Neural progenitor cell (in vitro differentiated cells): ENCODE measurements at regions not wholly inside any gene's neighbourhood (a gene's known extent, or its start where the extent isn't known, plus 50 kb on each side); places are given as distances from the start of the nearest gene placed in this dataset.

Experiments
- EZH2phosphoT487 ChIP-seq: fragments of 200-600 bp; sonication (generic); IDR thresholded peaks from 2 replicates; pipeline ENCODE4 v1.6.1; 2017; ENCODE audit warnings: antibody characterized with exemption
- TF ChIP-seq, protein P1 (sequence below): fragments of 200-600 bp; sonication (generic); IDR thresholded peaks from 2 replicates; pipeline ENCODE4 v1.5.1; 2017; ENCODE audit warnings: antibody characterized with exemption, mild to moderate bottlenecking

DNA sequence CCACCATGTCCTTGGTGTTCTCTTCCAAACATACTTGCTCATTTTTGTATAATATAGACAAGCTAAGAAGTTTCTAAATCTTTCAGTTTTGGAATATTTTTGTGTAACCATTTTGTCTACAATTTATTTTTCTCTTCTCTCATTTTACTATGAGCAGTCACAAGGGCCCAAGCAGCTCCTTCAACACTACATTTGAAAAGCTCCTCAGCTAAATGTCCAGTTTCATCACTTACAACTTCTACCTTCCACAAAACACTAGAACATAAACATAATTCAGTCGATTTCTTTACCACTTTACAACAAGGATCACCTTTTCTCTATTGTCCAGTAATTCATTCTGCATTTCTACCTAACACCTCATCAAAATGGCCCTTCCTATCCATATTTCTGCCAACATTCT lies 554.4 kb downstream of the RAB28 start:
- TF ChIP-seq, protein P1, sequence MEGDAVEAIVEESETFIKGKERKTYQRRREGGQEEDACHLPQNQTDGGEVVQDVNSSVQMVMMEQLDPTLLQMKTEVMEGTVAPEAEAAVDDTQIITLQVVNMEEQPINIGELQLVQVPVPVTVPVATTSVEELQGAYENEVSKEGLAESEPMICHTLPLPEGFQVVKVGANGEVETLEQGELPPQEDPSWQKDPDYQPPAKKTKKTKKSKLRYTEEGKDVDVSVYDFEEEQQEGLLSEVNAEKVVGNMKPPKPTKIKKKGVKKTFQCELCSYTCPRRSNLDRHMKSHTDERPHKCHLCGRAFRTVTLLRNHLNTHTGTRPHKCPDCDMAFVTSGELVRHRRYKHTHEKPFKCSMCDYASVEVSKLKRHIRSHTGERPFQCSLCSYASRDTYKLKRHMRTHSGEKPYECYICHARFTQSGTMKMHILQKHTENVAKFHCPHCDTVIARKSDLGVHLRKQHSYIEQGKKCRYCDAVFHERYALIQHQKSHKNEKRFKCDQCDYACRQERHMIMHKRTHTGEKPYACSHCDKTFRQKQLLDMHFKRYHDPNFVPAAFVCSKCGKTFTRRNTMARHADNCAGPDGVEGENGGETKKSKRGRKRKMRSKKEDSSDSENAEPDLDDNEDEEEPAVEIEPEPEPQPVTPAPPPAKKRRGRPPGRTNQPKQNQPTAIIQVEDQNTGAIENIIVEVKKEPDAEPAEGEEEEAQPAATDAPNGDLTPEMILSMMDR: no peak
- TF ChIP-seq EZH2phosphoT487: no peak
